ENCODE measurements at regions not wholly inside any gene's neighbourhood (a gene's known extent, or its start where the extent isn't known, plus 50 kb on each side); places are given as distances from the start of the nearest gene placed in this dataset.

DNA sequence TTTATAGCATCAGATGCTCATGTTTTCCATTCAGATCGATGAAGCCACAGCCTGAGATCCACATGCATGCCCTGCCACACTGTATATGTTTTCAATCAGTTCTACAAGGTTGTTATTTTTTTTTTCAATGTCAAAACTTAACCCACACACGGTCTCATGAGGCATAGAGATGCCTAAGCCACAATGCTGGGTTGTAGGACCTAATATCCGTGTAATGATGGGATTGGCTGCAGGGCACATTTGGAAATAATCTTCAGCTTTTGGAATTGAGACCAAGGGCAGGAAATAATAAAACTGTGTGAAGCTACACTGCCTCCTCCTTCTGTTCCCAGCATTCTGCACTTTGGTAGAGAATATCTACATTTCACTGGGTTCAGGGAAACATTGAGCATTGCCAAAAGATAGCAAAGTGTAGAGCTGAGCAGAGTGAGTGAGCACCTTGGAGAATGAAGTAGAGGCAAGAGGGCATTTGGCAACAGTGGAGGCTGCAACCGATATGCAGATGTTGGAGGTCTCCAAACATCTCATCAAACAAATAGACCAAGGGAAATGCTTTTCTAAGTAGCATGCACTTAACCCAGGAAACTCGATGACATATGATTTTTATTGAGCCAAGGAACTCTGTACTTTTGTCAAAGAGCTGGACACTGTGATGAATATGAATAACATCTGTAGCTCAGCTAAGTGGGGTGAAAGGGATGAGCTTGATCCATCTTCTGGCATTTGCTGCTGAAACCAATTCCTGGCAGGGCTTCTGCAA, 176.7 kb downstream of the LYPLAL1 start:
- no peak for TF ChIP-seq CTCF (conservative IDR thresholded peaks at IDR 0.05; ENCODE audit: low read depth, low read length)
- peak; percentile 21 for DNase-seq (ENCODE audit: low read depth)
- no peak overlapping the region for H3K4me3 ChIP-seq (ENCODE audit: low read depth, low read length)

DNA sequence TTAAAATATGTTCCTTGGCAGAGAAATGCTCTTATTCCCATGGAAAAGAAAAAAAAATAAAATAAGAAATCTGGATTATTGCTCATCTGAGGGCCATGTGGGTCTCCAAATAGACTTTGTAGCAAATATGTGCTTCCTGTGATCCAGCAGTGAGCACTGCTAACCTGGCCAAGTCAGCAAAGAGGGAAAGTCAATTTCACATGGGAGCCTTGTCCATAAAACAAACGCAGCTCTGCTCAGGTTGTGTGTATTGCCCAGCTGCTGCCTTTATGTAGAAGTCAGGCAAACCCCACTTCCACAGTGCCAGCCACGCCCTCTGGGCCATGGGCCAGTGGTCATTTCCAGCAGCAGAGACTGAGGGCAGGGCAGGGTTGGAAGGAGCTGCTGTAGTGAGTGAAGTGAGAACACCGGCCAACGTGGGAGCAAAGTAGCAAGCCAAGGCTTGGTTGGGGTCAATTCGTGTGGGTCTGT, 174.3 kb downstream of the LYPLAL1 start:
- TF ChIP-seq CTCF (conservative IDR thresholded peaks at IDR 0.05; ENCODE audit: low read depth, low read length): no peak
- H3K4me3 ChIP-seq (ENCODE audit: low read depth, low read length): no peak overlapping the region
- DNase-seq (ENCODE audit: low read depth): no peak

DNA sequence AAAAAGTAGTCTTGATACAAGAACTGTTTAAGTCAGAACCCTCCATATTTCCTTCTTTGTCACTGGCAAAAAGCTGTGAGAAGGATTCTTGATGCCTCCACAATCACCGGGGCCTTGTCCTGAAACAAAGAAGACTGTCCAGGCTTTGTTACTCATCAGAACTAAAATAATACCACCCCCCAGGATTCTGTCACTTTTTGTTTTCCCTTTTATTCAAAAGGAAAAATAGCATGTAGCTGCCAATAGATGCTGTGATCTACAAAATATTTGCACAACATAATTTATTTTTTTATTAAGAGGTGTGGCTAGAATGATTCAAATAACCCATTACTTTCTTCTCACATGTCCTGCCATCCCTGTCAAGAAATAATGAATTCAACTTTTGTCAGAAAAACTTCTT, 173.7 kb downstream of the LYPLAL1 start:
- no peak for TF ChIP-seq CTCF (conservative IDR thresholded peaks at IDR 0.05; ENCODE audit: low read depth, low read length)
- no peak overlapping the region for H3K4me3 ChIP-seq (ENCODE audit: low read depth, low read length)
- DNase-seq (ENCODE audit: low read depth): no peak

DNA sequence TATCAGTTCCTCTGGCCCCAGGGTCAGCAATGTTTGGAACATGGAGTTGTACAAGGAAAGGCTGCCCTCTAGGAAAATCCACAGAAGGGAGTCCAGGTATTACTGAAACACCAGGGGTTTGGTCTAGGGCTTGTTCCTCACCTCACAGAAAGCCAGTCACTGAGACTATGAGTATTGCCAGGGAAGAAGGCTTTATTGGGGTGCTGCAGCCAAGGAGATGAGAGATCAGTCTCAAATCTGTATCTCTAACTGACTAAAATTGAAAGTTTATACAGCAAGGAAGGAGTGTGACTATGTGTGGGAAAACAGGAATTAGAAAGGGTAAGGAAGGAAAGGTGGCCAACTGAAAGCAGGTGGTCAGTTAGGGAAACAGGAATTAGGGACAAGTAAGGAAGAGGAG, 172.3 kb downstream of the LYPLAL1 start:
- TF ChIP-seq CTCF (conservative IDR thresholded peaks at IDR 0.05; ENCODE audit: low read depth, low read length): no peak
- H3K4me3 ChIP-seq (ENCODE audit: low read depth, low read length): no peak overlapping the region
- DNase-seq (ENCODE audit: low read depth): no peak

- no peak overlapping the region for H3K4me3 ChIP-seq (ENCODE audit: low read depth, low read length)
- TF ChIP-seq CTCF (conservative IDR thresholded peaks at IDR 0.05; ENCODE audit: low read depth, low read length): no peak
- DNase-seq (ENCODE audit: low read depth): no peak
Observed at GRCh38 chr1:219342836-219343235, 169.2 kb downstream of the LYPLAL1 start.

- no peak for DNase-seq (ENCODE audit: low read depth)
- no peak overlapping the region for H3K4me3 ChIP-seq (ENCODE audit: low read depth, low read length)
- TF ChIP-seq CTCF (conservative IDR thresholded peaks at IDR 0.05; ENCODE audit: low read depth, low read length): no peak
Observed at GRCh38 chr1:219340796-219341195, 167.1 kb downstream of the LYPLAL1 start.

DNA sequence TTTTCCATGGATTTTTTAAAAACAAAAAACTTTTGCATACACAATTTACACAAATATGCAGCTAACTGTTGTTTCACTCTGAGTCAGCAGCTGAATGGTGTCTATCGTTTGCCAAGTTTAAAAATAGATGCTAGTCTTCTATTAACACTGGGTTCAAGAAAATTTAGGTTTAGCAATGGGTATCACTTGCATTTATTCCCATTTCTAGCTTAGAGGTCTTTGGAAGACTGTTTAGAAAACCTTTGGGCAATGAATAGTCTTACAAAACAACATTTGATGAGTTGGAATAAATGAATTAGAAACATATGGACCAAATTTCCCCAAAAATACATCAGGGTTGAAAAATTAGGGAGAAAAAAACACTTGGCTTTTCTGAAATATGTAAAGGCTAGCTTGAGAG, 165.8 kb downstream of the LYPLAL1 start:
- no peak overlapping the region for H3K4me3 ChIP-seq (ENCODE audit: low read depth, low read length)
- DNase-seq (ENCODE audit: low read depth): no peak
- TF ChIP-seq CTCF (conservative IDR thresholded peaks at IDR 0.05; ENCODE audit: low read depth, low read length): no peak

All from choroid plexus epithelial cell (primary cell).